ENCODE measurements at regions not wholly inside any gene's neighbourhood (a gene's known extent, or its start where the extent isn't known, plus 50 kb on each side); places are given as distances from the start of the nearest gene placed in this dataset.

DNA sequence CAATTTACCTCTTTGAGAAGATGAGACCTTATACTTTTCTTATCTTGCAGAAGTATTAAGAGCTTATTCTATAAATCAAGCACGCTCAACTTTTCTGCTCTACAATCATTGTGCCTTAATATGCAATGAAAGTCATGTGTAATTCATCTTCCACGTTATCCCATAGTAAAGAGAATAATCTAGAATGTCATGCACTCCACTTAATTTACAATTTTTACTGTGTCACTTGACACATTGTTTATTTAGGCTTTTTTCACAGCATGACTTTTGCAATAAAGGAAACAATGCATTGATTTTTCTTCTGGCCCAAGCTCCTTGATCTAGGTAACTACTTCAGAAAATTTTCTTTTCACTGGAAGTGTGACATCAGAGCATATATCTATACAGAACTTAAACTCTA is 290.9 kb downstream of the HHIPL2 start:
- TF ChIP-seq, protein P1, sequence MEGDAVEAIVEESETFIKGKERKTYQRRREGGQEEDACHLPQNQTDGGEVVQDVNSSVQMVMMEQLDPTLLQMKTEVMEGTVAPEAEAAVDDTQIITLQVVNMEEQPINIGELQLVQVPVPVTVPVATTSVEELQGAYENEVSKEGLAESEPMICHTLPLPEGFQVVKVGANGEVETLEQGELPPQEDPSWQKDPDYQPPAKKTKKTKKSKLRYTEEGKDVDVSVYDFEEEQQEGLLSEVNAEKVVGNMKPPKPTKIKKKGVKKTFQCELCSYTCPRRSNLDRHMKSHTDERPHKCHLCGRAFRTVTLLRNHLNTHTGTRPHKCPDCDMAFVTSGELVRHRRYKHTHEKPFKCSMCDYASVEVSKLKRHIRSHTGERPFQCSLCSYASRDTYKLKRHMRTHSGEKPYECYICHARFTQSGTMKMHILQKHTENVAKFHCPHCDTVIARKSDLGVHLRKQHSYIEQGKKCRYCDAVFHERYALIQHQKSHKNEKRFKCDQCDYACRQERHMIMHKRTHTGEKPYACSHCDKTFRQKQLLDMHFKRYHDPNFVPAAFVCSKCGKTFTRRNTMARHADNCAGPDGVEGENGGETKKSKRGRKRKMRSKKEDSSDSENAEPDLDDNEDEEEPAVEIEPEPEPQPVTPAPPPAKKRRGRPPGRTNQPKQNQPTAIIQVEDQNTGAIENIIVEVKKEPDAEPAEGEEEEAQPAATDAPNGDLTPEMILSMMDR (IDR thresholded peaks at IDR 0.05), result no peak
- TF ChIP-seq EP300 (IDR thresholded peaks at IDR 0.05; ENCODE audit: low read depth), result no peak
